ENCODE measurements at regions not wholly inside any gene's neighbourhood (a gene's known extent, or its start where the extent isn't known, plus 50 kb on each side); places are given as distances from the start of the nearest gene placed in this dataset.

GRCh38 chr2:14899621-14900414 lies 267.3 kb downstream of the LRATD1 start:
- TF ChIP-seq GATA2 (IDR thresholded peaks at IDR 0.05; ENCODE audit: low read depth, low read length), result no peak
- TF ChIP-seq GATA3 (IDR thresholded peaks at IDR 0.05; ENCODE audit: low read depth, low read length), result no peak

Data from SH-SY5Y (cell line).